Ishikawa (cell line): ENCODE measurements at regions not wholly inside any gene's neighbourhood (a gene's known extent, or its start where the extent isn't known, plus 50 kb on each side); places are given as distances from the start of the nearest gene placed in this dataset.

Experiments
- CREB1 ChIP-seq: IDR thresholded peaks from 2 replicates; pipeline ENCODE4 v1.6.1; 2012; ENCODE audit warnings: low read depth
- EGR1 ChIP-seq: IDR thresholded peaks from 2 replicates; pipeline ENCODE4 v1.6.1; 2012
- EP300 ChIP-seq: IDR thresholded peaks from 2 replicates; pipeline ENCODE4 v1.6.1; 2012; ENCODE audit warnings: borderline replicate concordance
- FOXM1 ChIP-seq: IDR thresholded peaks from 2 replicates; pipeline ENCODE4 v1.6.1; 2012; ENCODE audit warnings: low read depth, borderline replicate concordance
- MAX ChIP-seq: IDR thresholded peaks from 2 replicates; pipeline ENCODE4 v1.6.1; 2012
- NFIC ChIP-seq: IDR thresholded peaks from 2 replicates; pipeline ENCODE4 v1.6.1; 2012
- RAD21 ChIP-seq: IDR thresholded peaks from 2 replicates; pipeline ENCODE4 v1.6.1; 2012; ENCODE audit warnings: low read depth
- REST ChIP-seq: IDR thresholded peaks from 2 replicates; pipeline ENCODE4 v1.6.1; 2012; ENCODE audit warnings: low read depth, mild to moderate bottlenecking
- TAF1 ChIP-seq: IDR thresholded peaks from 2 replicates; pipeline ENCODE4 v1.6.1; 2012; ENCODE audit warnings: low read depth, mild to moderate bottlenecking
- TCF12 ChIP-seq: IDR thresholded peaks from 2 replicates; pipeline ENCODE4 v1.6.1; 2012; ENCODE audit warnings: low read depth
- TEAD4 ChIP-seq: IDR thresholded peaks from 2 replicates; pipeline ENCODE4 v1.6.1; 2012
- USF1 ChIP-seq: IDR thresholded peaks from 2 replicates; pipeline ENCODE4 v1.6.1; 2012
- YY1 ChIP-seq: IDR thresholded peaks from 2 replicates; pipeline ENCODE4 v1.6.1; 2012; ENCODE audit warnings: low read depth
- ZBTB7A ChIP-seq: IDR thresholded peaks from 2 replicates; pipeline ENCODE4 v1.6.1; 2012; ENCODE audit warnings: low read depth

GRCh38 chr2:76083248-76083647 lies 372.5 kb upstream of the GCFC2 start:
- TF ChIP-seq EGR1 (no peak), USF1 (no peak), FOXM1 (no peak), TAF1 (no peak), REST (no peak), EP300 (no peak), YY1 (no peak), TEAD4 (no peak)

- TF ChIP-seq NFIC = no peak
- no peak for TF ChIP-seq TCF12
- no peak for TF ChIP-seq RAD21
- TF ChIP-seq EGR1 = no peak
- TF ChIP-seq EP300 = no peak
- no peak for TF ChIP-seq USF1
- TF ChIP-seq TAF1 = no peak
- no peak for TF ChIP-seq REST
- TF ChIP-seq ZBTB7A = no peak
- no peak for TF ChIP-seq MAX
These were observed 371.8 kb upstream of the GCFC2 start for GRCh38 chr2:76082509-76082908.

- TF ChIP-seq EGR1 (no peak), MAX (no peak), TAF1 (no peak), USF1 (no peak), TCF12 (no peak), CREB1 (no peak), YY1 (no peak), NFIC (no peak), REST (no peak)
These were observed 369.4 kb upstream of the GCFC2 start for GRCh38 chr2:76080154-76080553.

GRCh38 chr2:76075126-76075525 lies 364.4 kb upstream of the GCFC2 start:
- TF ChIP-seq YY1 (no peak), NFIC (no peak), MAX (no peak), USF1 (no peak), TCF12 (no peak), CREB1 (no peak), EP300 (no peak)
